GM10266 (cell line): ENCODE measurements at regions not wholly inside any gene's neighbourhood (a gene's known extent, or its start where the extent isn't known, plus 50 kb on each side); places are given as distances from the start of the nearest gene placed in this dataset.

ENCODE experiments used
- DNase-seq: peaks from one replicate; pipeline ENCODE4 v3.0.0; 2012; ENCODE audit errors: extremely low spot score
- CTCF ChIP-seq: IDR thresholded peaks from 2 replicates; pipeline ENCODE4 v1.5.1; 2012; ENCODE audit warnings: mild to moderate bottlenecking, low read depth; ENCODE audit not compliant: control insufficient read depth, insufficient read depth; ENCODE audit errors: missing control alignments

- TF ChIP-seq CTCF = no peak
- no peak for DNase-seq
Measured at GRCh38 chr1:67635055-67635809, 49.8 kb upstream of the GADD45A start.
